Spleen (tissue), 7 donors: ENCODE measurements at regions not wholly inside any gene's neighbourhood (a gene's known extent, or its start where the extent isn't known, plus 50 kb on each side); places are given as distances from the start of the nearest gene placed in this dataset.

Source experiments
- CTCF ChIP-seq, 11 experiments: fragments of 200-600 bp in 7 of 11; fragments of 450-650 bp in 4 of 11; sonication (generic) in 4 of 11; IDR thresholded peaks in 8 of 11; conservative IDR thresholded peaks in 3 of 11; 1 replicate in 7 of 11; 2 replicates in 4 of 11; pipeline versions ENCODE4 v1.4.0 to v1.8.0; 2016 to 2021; ENCODE audit warnings: antibody characterized with exemption in 11 of 11, inconsistent platforms in 4 of 11, mild to moderate bottlenecking in 1 of 11
- POLR2AphosphoS5 ChIP-seq, 3 donors: sonication (generic); formaldehyde crosslinking; IDR thresholded peaks; one replicate each; pipeline ENCODE4 v1.5.1; 2017; ENCODE audit warnings: antibody characterized with exemption in 3 of 3
- donor health status: DM: no; HTN: no; CAD: no; lungs with moderate emphysema.
- donor health status: DM: no; HTN: no; CAD: no.
- donor health status: DM: no; HTN: no; CAD: no.

GRCh38 chr14:85471744-85472143 lies 58.2 kb upstream of the FLRT2 start:
- no peak for TF ChIP-seq CTCF (IDR thresholded peaks at IDR 0.05 in 8 of 11, conservative IDR thresholded peaks at IDR 0.05 in 3 of 11)
- TF ChIP-seq POLR2AphosphoS5 (IDR thresholded peaks at IDR 0.05) = no peak
